SH-SY5Y (cell line): ENCODE measurements at regions not wholly inside any gene's neighbourhood (a gene's known extent, or its start where the extent isn't known, plus 50 kb on each side); places are given as distances from the start of the nearest gene placed in this dataset.

Source experiments
- GATA2 ChIP-seq: IDR thresholded peaks from 2 replicates; pipeline ENCODE4 v1.6.1; 2011; ENCODE audit warnings: mild to moderate bottlenecking, low read depth, low read length
- GATA3 ChIP-seq: IDR thresholded peaks from 2 replicates; pipeline ENCODE4 v1.6.1; 2011; ENCODE audit warnings: low read depth, mild to moderate bottlenecking, low read length, moderate library complexity

- TF ChIP-seq GATA2 (no peak), GATA3 (no peak)
These were observed 286.3 kb downstream of the RAP2B start for GRCh38 chr3:153448151-153448829.
